CD14-positive monocyte (primary cell): ENCODE measurements at regions not wholly inside any gene's neighbourhood (a gene's known extent, or its start where the extent isn't known, plus 50 kb on each side); places are given as distances from the start of the nearest gene placed in this dataset.

Source experiments
- DNase-seq, 3 donors: peaks; one replicate each; pipeline ENCODE4 v3.0.0-alpha.2; 2011 to 2022
- H2AFZ ChIP-seq: 2 replicates; pipeline ENCODE4 v1.6.0; 2012; ENCODE audit warnings: mild to moderate bottlenecking, low read depth, low read length, inconsistent platforms; ENCODE audit not compliant: insufficient read depth, poor library complexity, severe bottlenecking
- H3K27ac ChIP-seq, 2 donors: 1 replicate in 1 of 2; 2 replicates in 1 of 2; pipeline ENCODE4 v1.5.1; 2012 to 2013; ENCODE audit warnings: low read length in 2 of 2, control low read depth in 1 of 2, inconsistent platforms in 1 of 2, low read depth in 1 of 2, mild to moderate bottlenecking in 1 of 2
- H3K27me3 ChIP-seq, 2 donors: one replicate each; pipeline versions ENCODE4 v1.6.0 to v1.6.1; 2011 to 2013; ENCODE audit warnings: low read length in 2 of 2; ENCODE audit not compliant: control insufficient read depth in 2 of 2, insufficient read depth in 2 of 2
- H3K36me3 ChIP-seq, 2 donors: replicated peaks in 1 of 2; 1 replicate in 1 of 2; 2 replicates in 1 of 2; pipeline versions ENCODE4 v1.5.1 to v1.6.1; 2012 to 2013; ENCODE audit warnings: low read length in 2 of 2, control low read depth in 1 of 2, inconsistent platforms in 1 of 2, mild to moderate bottlenecking in 1 of 2; ENCODE audit not compliant: insufficient read depth in 2 of 2, control insufficient read depth in 1 of 2
- H3K4me1 ChIP-seq, 2 donors: 1 replicate in 1 of 2; 2 replicates in 1 of 2; pipeline versions ENCODE4 v1.5.1 to v1.6.1; 2012 to 2013; ENCODE audit warnings: low read length in 2 of 2, control low read depth in 1 of 2, inconsistent platforms in 1 of 2, mild to moderate bottlenecking in 1 of 2, moderate library complexity in 1 of 2; ENCODE audit not compliant: insufficient read depth in 2 of 2, control insufficient read depth in 1 of 2
- H3K4me2 ChIP-seq: replicated peaks from 2 replicates; pipeline ENCODE3; 2012; ENCODE audit warnings: low read length, moderate library complexity, mild to moderate bottlenecking; ENCODE audit not compliant: poor library complexity, severe bottlenecking; ENCODE audit errors: extremely low read depth
- H3K4me3 ChIP-seq, 3 experiments: fragments of 200-600 bp in 1 of 3; sonication (generic) in 1 of 3; replicated peaks in 1 of 3; 1 replicate in 2 of 3; 2 replicates in 1 of 3; pipeline ENCODE4 v1.5.1; 2011 to 2013; ENCODE audit warnings: low read length in 3 of 3, mild to moderate bottlenecking in 3 of 3, control low read depth in 2 of 3, low read depth in 2 of 3, inconsistent platforms in 1 of 3, moderate library complexity in 1 of 3
- H3K79me2 ChIP-seq: 2 replicates; pipeline ENCODE4 v1.6.0; 2012; ENCODE audit warnings: mild to moderate bottlenecking, control low read depth, inconsistent platforms, low read length, moderate library complexity; ENCODE audit not compliant: insufficient read depth
- H3K9ac ChIP-seq: 2 replicates; pipeline ENCODE4 v1.6.0; 2017; ENCODE audit warnings: low read length, mild to moderate bottlenecking; ENCODE audit not compliant: insufficient read depth, poor library complexity, severe bottlenecking
- H3K9me3 ChIP-seq, 2 donors: replicated peaks in 1 of 2; 1 replicate in 1 of 2; 2 replicates in 1 of 2; pipeline versions ENCODE4 v1.5.1 to v1.6.1; 2012 to 2013; ENCODE audit warnings: low read length in 2 of 2, control low read depth in 1 of 2; ENCODE audit not compliant: control insufficient read depth in 1 of 2, insufficient read depth in 1 of 2
- H4K20me1 ChIP-seq: 2 replicates; pipeline ENCODE4 v1.6.0; 2012; ENCODE audit warnings: mild to moderate bottlenecking, low read length, control low read depth, moderate library complexity; ENCODE audit not compliant: insufficient read depth
- H3K27ac Mint-ChIP-seq, 7 donors: one replicate each; pipeline ENCODE4 v1.8.0; 2020; ENCODE audit warnings: mild to moderate bottlenecking in 7 of 7, mixed read lengths in 7 of 7, moderate library complexity in 6 of 7, inconsistent platforms in 2 of 7
- H3K27me3 Mint-ChIP-seq, 3 donors: one replicate each; pipeline ENCODE4 v1.8.0; 2021 to 2022; ENCODE audit warnings: low read depth in 3 of 3, mild to moderate bottlenecking in 3 of 3, mixed read lengths in 3 of 3, moderate library complexity in 3 of 3, inconsistent platforms in 1 of 3
- H3K36me3 Mint-ChIP-seq, 2 donors: one replicate each; pipeline ENCODE4 v1.8.0; 2020; ENCODE audit warnings: mixed read lengths in 2 of 2, inconsistent platforms in 1 of 2, mild to moderate bottlenecking in 1 of 2
- H3K4me1 Mint-ChIP-seq: one replicate; pipeline ENCODE4 v1.8.0; 2020; ENCODE audit warnings: mild to moderate bottlenecking, mixed read lengths
- H3K4me3 Mint-ChIP-seq, 2 donors: one replicate each; pipeline ENCODE4 v1.8.0; 2020; ENCODE audit warnings: mild to moderate bottlenecking in 2 of 2, mixed read lengths in 2 of 2, moderate library complexity in 1 of 2
- H3K9me3 Mint-ChIP-seq, 7 donors: one replicate each; pipeline ENCODE4 v1.8.0; 2020 to 2022; ENCODE audit warnings: mixed read lengths in 7 of 7, mild to moderate bottlenecking in 6 of 7, moderate library complexity in 6 of 7, inconsistent platforms in 2 of 7
- CTCF ChIP-seq: fragments of 200-600 bp; IDR thresholded peaks from one replicate; pipeline ENCODE4 v1.8.0; 2022; ENCODE audit warnings: antibody characterized with exemption, mild to moderate bottlenecking
- WGBS: methylation state at CpG from one replicate; pipeline ENCODE4 v1.1.5; 2013; ENCODE audit warnings: missing lambda C conversion rate; ENCODE audit not compliant: insufficient coverage; 5-methylcytosine and 5-hydroxymethylcytosine counted together
- intact Hi-C, 2 donors: fragments of 100-400 bp; cut with micrococcal nuclease; formaldehyde crosslinking; loops; one replicate each; pipeline versions ENCODE4 v1.15.0 to v1.15.1; 2023

GRCh38 chr12:107417004-107417403, 268.6 kb upstream of the PWP1 start:
- no peaks in the 10 kb centered on the region for H3K27me3 ChIP-seq
- no peaks in the 10 kb centered on the region for H3K4me1 Mint-ChIP-seq
- no peak overlapping the region for H3K4me3 Mint-ChIP-seq
- no peak overlapping the region for H3K4me2 ChIP-seq
- H3K9me3 ChIP-seq: peaks cover 0 to 13% of the 10 kb centered on the region in 2 donors
- H3K9ac ChIP-seq: no peak overlapping the region
- peaks cover 4 to 19% (median 11%) of the 10 kb centered on the region in 7 donors for H3K9me3 Mint-ChIP-seq
- H3K36me3 Mint-ChIP-seq: no peaks in the 10 kb centered on the region
- no peaks in the 10 kb centered on the region for H3K27me3 Mint-ChIP-seq
- H2AFZ ChIP-seq: no peak overlapping the region
- H3K36me3 ChIP-seq: no peaks in the 10 kb centered on the region
- H3K27ac Mint-ChIP-seq: no peak overlapping the region
- H3K4me1 ChIP-seq: no peaks in the 10 kb centered on the region
- no CpG with 5 or more reads among the region's 5 CpGs for WGBS
- no peak for DNase-seq
- no peaks in the 10 kb centered on the region for H3K79me2 ChIP-seq
- H3K4me3 ChIP-seq: no peak overlapping the region
- H4K20me1 ChIP-seq: no peaks in the 10 kb centered on the region
- TF ChIP-seq CTCF: no peak
- intact Hi-C loops: no loop called here
- no peak overlapping the region for H3K27ac ChIP-seq

- H2AFZ ChIP-seq: no peak overlapping the region
- no peaks in the 10 kb centered on the region for H4K20me1 ChIP-seq
These were observed 266.6 kb upstream of the PWP1 start for GRCh38 chr12:107418981-107419380.

More at GRCh38 chr12:107418981-107419380, 266.6 kb upstream of the PWP1 start:
- Histone ChIP-seq H3K79me2 (no peaks in the 10 kb centered on the region), H3K9ac (no peak overlapping the region), H3K27ac (no peak overlapping the region), H3K27me3 (no peaks in the 10 kb centered on the region), H3K4me1 (no peaks in the 10 kb centered on the region), H3K9me3 (peaks cover 0 to 13% of the 10 kb centered on the region in 2 donors), H3K4me3 (no peak overlapping the region), H3K36me3 (no peaks in the 10 kb centered on the region), H3K4me2 (no peak overlapping the region)
- peaks cover 4 to 21% (median 11%) of the 10 kb centered on the region in 7 donors for H3K9me3 Mint-ChIP-seq
- no peaks in the 10 kb centered on the region for H3K36me3 Mint-ChIP-seq
- DNase-seq: no peak
- no peak overlapping the region for H3K27ac Mint-ChIP-seq
- TF ChIP-seq CTCF: no peak
- H3K27me3 Mint-ChIP-seq: no peaks in the 10 kb centered on the region
- no peak overlapping the region for H3K4me3 Mint-ChIP-seq
- H3K4me1 Mint-ChIP-seq: no peaks in the 10 kb centered on the region
- intact Hi-C loops: no loop called here
